HG02642 (cell line): ENCODE measurements at regions not wholly inside any gene's neighbourhood (a gene's known extent, or its start where the extent isn't known, plus 50 kb on each side); places are given as distances from the start of the nearest gene placed in this dataset.

Source experiments
- ATAC-seq: cut with Tn5 transposase; IDR thresholded peaks from one replicate; pipeline ENCODE4 v1.9.1; 2021; ENCODE audit warnings: mild to moderate bottlenecking; ENCODE audit not compliant: unreplicated experiment, poor library complexity

DNA sequence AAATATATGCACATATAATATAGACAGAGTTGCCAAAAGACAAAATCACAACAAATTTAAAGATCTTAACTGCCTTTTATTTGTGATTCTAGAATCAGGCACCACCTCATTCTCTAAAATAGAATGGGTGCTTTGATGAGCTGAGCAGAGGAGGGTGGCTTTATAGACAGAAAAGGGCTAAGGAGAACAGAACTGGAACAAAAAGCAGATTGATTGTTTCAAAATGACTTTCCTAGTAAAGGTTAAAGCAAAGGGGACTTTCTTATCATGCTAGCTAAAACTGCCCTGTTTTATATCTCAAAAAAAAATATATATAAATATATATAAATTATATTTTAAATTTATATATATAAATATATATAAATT lies 287.6 kb downstream of the FAT3 start:
- ATAC-seq = no peak

DNA sequence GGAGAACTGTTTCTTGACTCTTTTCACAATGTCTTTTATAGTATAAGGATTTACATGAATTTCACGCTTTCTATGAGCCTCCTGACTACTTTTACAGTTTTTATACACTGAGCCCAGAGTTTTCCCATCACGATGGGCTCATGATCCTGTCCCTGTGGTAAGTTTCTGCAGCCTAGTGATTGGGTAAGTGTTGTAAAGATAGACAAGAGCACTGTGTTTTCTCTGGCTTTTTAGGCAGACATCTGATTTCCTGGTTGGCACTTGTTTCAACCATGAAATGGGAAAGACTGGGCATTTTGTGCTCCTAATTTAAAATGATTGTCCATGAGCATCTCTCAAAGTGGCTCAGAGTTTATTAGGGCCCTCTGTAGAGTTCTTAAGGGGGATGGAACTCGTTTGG lies 299.0 kb downstream of the FAT3 start:
- no peak for ATAC-seq

DNA sequence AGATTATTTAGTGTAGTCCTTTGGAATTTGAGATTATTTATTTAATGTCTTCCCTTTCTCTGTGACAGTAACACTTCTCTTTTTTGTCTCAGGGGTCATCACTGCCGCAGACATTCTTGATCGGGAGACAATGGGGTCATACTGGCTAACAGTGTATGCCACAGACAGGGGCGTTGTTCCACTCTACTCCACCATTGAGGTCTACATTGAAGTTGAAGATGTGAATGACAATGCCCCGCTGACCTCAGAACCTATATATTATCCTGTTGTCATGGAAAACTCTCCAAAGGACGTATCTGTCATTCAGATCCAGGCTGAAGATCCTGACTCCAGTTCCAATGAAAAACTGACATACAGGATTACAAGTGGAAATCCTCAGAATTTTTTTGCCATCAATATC lies 299.9 kb downstream of the FAT3 start:
- no peak for ATAC-seq

DNA sequence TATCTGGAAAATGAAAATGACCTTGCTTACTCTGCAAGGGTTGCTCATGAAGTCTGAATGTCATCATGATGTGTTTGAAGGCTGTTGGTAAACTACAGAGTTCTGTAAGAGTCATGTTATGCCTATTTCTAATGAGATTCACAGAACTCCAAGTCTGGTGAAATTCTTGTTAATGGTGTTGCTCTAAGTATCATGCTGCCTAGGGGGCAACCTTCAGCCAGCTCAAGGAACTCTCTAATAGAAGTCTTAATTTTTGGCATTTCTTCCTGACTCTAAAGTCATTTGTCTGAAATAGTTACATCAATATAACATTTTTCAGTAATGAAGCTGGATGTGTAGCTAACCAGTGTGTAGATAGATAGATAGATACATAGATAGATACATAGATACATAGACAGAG lies 302.8 kb downstream of the FAT3 start:
- no peak for ATAC-seq

DNA sequence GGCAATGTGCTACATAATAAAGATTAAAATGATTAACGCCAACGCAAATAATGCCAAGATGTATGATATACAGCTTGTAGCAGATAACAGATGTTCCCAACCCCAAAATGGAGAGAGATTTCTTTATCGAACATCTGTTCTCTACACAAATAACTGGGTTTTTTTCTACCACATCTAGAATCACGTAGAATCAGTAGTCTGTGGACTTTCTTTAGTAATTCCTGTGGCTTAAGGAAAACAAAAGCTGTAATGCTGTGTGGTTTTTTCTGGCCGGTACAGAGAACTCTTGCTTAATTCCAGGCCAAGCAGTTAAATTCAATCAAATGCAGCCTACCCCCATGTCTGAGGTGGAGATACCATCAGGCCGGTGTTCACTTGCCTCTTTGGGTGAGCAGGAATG lies 303.4 kb downstream of the FAT3 start:
- no peak for ATAC-seq

DNA sequence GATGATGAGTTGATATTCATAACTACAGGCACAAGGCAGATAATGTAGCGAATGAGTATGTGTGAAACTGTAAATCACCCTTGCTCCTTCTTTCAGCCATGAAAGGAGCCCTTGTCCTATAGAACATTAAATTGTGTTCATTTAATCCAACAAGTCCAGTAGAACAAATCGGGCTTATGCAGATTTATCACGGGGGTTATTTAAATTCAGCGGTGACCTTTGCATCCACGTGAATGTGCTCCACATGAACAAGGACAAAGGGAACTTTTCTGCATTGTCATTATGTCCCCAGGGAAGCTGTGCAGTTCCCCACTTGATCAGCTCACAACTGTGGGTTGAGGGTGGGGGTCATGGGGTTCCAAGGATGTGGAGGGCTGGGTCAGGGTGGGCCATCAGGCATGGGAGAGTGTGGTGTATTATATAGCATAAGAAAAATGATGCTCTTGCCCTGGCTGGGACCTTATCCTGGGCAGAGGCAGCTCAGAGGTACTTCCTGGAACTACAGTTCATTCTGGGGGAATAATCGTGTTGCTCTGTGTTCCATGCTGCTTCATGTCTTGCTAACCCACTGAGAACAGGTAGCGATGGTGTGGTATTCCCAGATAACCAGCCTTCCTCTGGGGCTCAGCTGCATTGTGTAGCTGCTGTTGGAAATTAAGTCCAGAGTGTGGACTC lies 306.6 kb downstream of the FAT3 start:
- no peak for ATAC-seq

DNA sequence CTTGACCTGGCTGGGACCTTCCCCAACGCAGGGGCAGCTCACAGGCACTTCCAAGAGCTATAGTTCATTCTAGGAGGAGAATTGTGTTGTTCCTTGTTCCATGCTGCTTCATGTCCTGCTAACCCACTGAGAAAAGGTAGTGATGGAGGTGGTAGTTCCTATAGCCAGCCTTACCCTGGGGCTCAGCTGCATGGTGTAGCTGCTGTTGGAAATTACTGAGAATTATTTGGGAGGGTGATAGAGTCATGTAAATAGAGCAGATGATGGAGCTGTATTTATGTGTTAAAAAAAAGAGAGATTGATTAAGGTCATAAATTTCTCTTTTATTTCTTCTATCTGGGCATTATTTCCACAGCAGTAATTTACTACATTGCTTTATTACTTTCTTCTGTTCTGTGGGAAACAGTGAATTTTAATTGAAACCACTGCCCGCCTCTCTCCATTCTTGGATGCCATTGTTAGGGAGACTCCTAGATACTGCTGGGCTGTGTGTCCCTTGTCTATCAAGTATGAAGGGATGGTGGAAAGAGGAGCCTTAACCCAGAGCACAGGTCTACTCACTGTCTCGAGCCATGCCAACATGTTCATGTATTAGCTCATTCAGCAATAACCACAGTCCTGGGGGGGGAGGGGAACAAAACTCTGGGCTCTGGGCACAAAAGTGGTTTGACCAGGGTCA lies 309.2 kb downstream of the FAT3 start:
- ATAC-seq = no peak

DNA sequence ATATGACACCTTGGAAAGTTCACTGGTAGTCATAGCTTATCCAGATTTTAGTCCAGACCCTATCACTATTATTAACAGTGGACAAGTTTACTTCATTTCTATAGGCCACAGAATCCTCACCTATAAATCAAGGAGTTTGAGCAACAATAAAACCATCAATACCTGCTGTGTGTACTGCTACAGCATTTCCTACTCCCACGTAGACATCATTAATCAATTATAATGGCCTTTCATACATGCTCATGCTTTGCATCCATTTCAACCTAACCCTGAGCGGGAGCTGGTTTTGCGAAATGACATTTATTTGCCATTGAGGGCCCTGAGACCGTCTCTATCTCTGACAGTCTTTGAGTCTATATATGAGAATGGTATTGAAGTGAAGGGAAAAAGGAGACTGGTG lies 312.3 kb downstream of the FAT3 start:
- no peak for ATAC-seq

DNA sequence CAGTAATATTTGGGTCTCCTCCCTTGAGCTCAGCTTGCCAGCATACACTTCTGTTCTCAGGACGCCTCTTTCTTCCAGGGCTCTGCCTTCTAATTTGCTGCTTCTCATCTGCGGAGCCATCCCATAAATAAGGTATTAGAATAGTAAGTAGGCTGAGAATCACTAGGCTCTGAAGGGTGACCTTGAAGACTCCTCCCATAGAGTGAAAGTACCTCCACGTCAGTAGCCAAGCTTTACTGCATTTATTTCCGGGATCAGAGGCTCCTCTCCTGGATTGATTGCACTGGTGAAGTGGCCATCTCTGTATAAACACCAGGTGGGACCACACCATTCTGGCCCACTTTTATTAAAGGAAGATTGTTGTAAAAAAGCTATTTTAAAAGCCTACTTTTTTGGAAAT lies 315.5 kb downstream of the FAT3 start:
- no peak for ATAC-seq

DNA sequence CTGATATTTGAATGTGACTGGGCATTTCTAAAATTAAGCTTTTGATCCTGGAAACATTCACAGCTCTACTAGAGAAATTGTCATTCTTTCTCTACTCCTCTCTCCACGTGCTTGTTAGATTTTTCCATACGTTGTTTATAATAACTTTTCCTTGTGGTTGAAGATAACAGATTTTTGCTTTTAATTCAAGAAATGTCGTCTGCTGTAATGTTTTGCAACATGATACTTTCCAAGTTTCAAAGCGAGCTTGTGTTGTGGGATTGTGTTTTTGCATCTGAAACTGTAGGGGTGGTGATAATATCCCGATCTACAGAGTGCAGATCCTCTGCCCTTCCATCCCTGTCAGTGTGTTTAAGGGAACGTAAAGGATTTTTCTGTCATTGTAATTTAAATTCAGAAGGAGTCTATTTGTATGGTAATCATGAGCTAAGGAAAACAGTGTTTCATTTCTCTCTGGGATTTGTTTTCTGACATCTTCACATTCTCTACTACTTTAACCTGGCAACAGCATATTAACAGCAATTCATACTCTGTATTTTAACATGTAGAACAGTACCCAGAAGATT lies 321.4 kb downstream of the FAT3 start:
- no peak for ATAC-seq

DNA sequence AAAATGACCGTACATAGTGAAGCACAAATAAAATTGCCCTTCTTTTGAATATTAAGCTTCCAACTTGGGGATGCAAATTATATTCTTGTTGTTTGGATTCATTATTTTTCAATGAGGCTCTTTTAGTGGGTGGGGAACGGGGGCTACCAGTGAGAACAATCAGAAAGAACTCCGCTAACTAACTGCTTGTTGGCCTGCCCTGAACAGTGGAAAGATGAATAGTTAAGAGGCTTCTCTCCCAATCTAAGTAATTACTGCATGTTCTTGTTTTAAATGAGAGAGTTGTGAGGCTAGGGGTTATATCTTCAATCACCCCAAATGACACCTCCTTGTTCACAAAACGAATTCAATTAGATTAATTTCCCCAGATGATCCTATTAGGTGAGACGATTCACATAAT lies 322.0 kb downstream of the FAT3 start:
- no peak for ATAC-seq

DNA sequence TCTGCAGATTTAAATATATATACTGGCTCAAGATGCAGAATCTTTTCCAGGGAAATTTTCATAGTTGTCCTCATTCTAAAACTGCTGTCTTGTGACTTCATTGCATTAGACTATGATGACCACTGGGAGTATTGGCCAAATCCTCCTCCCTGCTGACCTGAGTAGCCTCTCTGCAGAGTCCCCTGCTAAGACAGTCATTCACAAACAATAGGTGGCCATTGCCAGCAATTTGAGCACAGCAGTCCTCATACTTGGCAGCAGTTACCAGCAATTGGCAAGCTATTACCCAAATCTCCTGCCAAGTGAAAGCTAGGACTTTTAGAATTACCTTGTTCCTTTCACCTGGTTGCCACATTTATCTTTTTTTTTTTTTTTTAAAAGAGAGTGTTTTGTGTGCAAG lies 325.8 kb downstream of the FAT3 start:
- no peak for ATAC-seq

DNA sequence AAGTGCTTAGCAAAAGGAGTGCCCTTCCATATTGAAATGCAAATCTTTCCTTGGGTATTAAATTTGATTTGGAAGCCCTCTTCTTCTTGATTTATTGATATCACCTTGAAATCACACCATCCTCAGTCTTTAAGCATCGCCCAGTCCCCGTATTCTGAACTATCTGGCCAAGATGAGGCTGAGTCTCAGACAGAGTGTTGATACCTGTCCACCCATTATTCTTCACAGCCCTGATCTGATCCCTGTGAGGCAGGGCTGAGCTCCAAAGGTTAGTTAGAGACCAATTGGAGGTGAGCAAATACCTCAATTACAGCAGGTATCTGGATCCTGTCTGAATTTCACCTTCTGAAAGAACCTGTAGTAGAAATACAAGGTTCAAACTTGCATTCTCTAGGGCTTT lies 326.3 kb downstream of the FAT3 start:
- no peak for ATAC-seq

DNA sequence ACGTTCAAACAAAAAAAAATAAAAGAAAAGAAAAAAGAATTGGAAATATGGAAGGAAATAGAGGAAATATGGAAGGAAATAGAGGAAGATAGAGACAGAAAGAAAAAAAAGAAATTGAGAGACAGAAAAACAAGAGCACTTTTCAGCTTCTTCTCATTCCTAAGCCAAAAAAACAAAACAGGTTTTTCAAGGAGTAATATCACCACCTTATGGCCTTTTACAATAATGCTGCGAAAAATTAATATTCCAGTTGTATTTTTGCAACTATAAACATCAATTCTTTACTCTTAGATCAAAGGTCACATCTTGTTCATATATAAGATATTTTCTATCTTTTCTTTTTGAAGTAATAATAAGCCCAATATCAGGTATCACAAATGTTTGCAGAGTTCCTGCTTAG lies 328.3 kb downstream of the FAT3 start:
- ATAC-seq = no peak

DNA sequence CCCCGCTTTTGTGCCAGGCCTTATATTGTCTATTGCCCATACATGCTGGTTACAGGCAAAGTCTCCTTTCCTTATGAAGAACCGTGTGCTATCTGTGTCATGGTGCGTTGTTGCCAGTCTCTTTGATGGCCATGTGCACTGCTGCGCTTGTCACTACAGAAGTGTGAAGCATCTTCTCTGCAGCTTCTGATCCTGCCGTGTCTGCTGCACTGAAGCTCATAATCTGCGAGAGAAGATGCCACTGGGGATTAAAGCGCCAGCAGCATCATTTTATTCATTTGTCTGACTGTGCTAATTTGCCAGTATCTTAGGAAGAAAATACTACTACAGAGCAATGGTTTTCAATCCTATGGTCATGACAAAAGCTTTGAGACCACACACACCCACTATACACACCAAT lies 330.1 kb downstream of the FAT3 start:
- ATAC-seq = no peak

DNA sequence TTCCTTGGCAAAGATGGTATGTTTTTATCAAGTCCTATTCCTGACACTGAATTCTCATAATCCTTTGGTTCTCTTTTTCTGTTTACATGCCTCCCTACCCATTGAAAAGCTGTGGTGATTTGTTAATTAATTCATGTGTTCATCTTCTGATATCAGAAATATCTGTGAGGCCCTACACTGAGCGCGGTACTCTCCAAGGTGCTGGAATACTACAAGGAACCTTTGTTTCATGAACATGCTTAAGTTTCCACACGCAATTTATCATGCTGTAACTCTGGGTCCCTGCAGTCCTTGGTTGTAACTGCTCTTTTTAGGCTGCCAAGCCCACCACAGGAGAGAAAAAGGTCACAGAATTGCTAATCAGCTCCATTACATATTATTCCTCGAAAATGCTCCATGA lies 331.8 kb downstream of the FAT3 start:
- ATAC-seq = no peak

DNA sequence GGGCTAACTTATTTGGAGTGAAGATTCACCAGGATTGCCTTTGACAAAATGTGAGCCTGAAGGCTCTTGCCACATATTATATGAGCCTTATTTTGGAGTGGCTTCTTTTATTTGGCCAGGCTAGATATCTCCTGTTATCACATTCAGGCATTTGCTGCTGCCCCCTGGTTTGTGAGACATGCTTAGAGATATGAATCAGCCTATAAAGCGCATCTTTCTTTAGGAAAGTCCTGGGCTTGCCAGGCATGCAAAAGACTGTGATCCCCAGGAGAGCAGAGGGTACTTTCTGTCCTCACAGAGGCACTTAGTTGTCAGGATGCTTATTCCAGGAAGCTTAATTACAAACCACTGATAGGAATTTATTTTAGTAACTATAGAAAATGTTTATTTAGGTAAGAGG lies 333.3 kb downstream of the FAT3 start:
- ATAC-seq = no peak

DNA sequence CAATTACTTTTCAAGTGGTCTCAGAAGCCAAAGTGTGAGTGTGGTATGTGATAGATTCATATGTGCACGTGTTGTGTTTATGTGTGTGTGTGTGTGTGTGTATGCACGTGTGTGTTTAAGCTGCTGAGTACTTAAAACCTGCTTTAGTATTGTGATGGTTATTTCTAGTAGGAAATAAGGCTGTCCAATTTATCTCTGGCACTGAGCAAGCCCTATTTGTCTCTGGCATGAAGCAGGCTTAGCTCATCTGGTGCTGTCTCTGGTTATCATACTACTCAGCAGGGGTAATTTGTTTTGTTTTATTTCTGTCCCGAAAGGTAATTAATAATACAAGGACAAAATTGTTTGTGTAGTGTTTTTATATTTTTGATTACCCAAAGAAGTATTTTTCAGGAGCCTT lies 333.7 kb downstream of the FAT3 start:
- ATAC-seq = no peak

DNA sequence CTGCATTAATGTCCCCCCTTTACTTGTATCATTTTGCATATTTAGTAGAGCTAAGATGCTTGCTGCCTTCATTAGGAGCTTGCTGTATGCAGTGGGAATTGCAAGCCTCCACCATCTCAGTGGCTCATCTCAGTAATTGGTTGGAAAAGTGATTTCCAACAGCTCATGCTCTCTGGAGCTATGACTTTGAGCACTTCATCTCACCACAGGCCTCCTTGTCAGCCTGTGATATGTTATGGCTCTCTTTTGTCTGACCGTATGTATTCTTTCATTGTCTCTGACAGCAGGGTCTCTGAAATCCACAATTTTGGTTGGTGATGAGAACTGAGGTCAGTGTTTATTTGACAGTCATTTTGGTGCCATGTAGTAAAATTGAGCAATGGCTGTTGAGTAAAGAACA lies 345.1 kb downstream of the FAT3 start:
- no peak for ATAC-seq

DNA sequence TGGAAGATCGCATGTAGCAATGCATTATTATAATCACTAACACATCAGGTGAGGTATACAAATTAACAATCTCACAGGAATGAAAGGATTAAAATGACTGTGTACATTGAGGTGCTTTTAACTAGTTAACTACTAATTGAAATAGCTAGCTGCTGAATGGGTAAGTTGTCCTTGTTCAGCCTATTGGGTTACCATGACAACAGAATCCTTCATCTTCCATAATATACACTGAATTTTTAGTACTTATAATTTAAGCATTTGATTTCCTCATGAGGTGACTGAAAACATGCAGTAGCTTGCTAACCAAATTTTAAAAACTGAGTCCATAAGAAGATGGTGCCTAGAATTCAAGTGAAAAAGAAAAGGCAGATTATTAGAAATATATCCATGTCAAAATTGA lies 347.9 kb downstream of the FAT3 start:
- ATAC-seq = no peak

DNA sequence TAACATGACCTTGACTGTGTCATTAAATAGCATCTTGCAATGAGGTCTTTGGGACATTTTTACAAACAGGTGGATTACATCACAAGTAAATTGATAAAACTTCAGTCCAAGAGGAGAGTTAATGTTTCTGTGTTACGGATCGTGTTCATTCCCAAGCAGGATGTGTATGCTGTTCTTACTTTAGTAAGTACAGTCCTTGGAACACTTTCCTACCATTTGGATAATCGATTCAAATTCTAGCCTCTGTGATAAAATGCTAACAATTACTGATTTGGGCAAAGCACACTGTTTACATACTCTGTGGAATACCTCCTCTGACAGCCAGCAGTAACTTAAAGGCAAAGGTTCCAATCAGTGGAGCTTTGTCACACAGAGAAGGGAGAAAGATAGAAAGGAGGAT lies 351.7 kb downstream of the FAT3 start:
- no peak for ATAC-seq

DNA sequence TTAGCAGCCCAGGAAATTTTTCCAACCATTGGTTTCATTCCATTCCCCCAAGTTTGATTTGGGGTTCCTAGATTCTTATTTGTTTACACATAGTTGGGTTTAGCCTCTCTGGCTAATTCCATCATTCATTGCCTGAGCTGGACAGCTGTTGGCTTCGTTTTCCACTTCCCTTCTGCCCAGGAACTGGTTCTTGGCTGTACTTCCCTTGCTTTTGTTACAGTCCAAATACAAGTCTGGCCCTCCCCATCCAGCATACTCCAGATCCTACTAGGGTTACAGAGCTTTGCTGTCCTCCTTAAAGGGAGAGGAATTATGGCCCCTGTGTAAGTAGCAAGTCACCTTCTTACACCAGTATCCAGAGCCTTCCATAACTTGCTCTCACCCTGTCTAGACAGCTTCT lies 356.3 kb downstream of the FAT3 start:
- ATAC-seq = no peak
